ENCODE measurements at regions not wholly inside any gene's neighbourhood (a gene's known extent, or its start where the extent isn't known, plus 50 kb on each side); places are given as distances from the start of the nearest gene placed in this dataset.

- TF ChIP-seq SMC3 (conservative IDR thresholded peaks at IDR 0.05; ENCODE audit: insufficient read depth, low read depth, low read length) (no peak), ZNF639 (CRISPR knock-in tag; conservative IDR thresholded peaks at IDR 0.05 in 1 of 2, IDR thresholded peaks at IDR 0.05 in 1 of 2) (no peak), CTCF (IDR thresholded peaks at IDR 0.05 in 2 of 3, conservative IDR thresholded peaks at IDR 0.05 in 1 of 3; ENCODE audit: insufficient read depth in 2 of 3, low read depth in 1 of 3, low read length in 3 of 3) (no peak), STAT5A (IDR thresholded peaks at IDR 0.05; ENCODE audit: borderline replicate concordance, low read length) (no peak), CREB5 (CRISPR knock-in tag; IDR thresholded peaks at IDR 0.05) (no peak), SIN3A (IDR thresholded peaks at IDR 0.05; ENCODE audit: borderline replicate concordance in 2 of 2, control insufficient read depth in 1 of 2, low read depth in 2 of 2, low read length in 2 of 2) (no peak), EP300 (IDR thresholded peaks at IDR 0.05; ENCODE audit: low read length) (no peak), NR2C2 (CRISPR knock-in tag; IDR thresholded peaks at IDR 0.05) (no peak), NR2C2 (tag; IDR thresholded peaks at IDR 0.05) (no peak), SP1 (CRISPR knock-in tag; IDR thresholded peaks at IDR 0.05) (no peak), ZNF407 (IDR thresholded peaks at IDR 0.05; ENCODE audit: low read depth) (no peak), ARNT (IDR thresholded peaks at IDR 0.05) (no peak)
Observed at GRCh38 chr7:73954861-73955260, 73.1 kb upstream of the ELN start.
